Endothelial cell of umbilical vein (primary cell): ENCODE measurements at regions not wholly inside any gene's neighbourhood (a gene's known extent, or its start where the extent isn't known, plus 50 kb on each side); places are given as distances from the start of the nearest gene placed in this dataset.

Source experiments
- BruUV-seq: library from RNA; stranded (reverse); fragments of 400-500 nt; replicated peaks from 2 replicates; lab custom pipeline; 2021; lab: Mats Ljungman, UMichigan
- CTCF ChIA-PET: fragments of 300-600, 350-600 bp; sonication (Branson Sonifier 250); formaldehyde crosslinking; loops from one replicate; lab custom pipeline; 2021; ENCODE audit warnings: antibody characterized with exemption, inconsistent platforms; lab: Charles Lee
- POLR2A ChIA-PET: fragments of 300-600, 350-600 bp; sonication (Branson Sonifier 250); formaldehyde crosslinking; loops from one replicate; lab custom pipeline; 2021; ENCODE audit warnings: antibody characterized with exemption, inconsistent platforms; lab: Charles Lee
- DNase-seq: peaks from one replicate; pipeline ENCODE4 v3.0.0-alpha.2; 2011; ENCODE audit warnings: low read depth, low spot score
- FAIRE-seq: peaks from 2 replicates; lab custom pipeline; 2011; peaks lifted over from hg19 to GRCh38; lab: Jason Lieb, UNC
- H2AFZ ChIP-seq: 2 replicates; pipeline ENCODE4 v1.6.0; 2012; ENCODE audit warnings: low read depth, low read length, control low read depth, inconsistent platforms
- H3K27ac ChIP-seq: 2 replicates; pipeline ENCODE4 v1.5.1; 2011; ENCODE audit warnings: low read depth, mild to moderate bottlenecking, control low read depth, low read length, moderate library complexity; ENCODE audit not compliant: insufficient read depth
- H3K27me3 ChIP-seq, 2 experiments: 2 replicates each; pipeline versions ENCODE4 v1.6.0 to v1.6.1; 2011; ENCODE audit warnings: low read length in 2 of 2, mixed read lengths in 1 of 2; ENCODE audit not compliant: control insufficient read depth in 2 of 2, insufficient read depth in 2 of 2
- H3K36me3 ChIP-seq, 2 experiments: 2 replicates in 1 of 2; 3 replicates in 1 of 2; pipeline ENCODE4 v1.5.1; 2011; ENCODE audit warnings: low read length in 2 of 2, mild to moderate bottlenecking in 1 of 2, moderate library complexity in 1 of 2; ENCODE audit not compliant: control insufficient read depth in 2 of 2, insufficient read depth in 2 of 2; ENCODE audit errors: extremely low read depth in 1 of 2
- H3K4me1 ChIP-seq: 3 replicates; pipeline ENCODE4 v1.5.1; 2011; ENCODE audit warnings: mild to moderate bottlenecking, low read length; ENCODE audit not compliant: control insufficient read depth, insufficient read depth; ENCODE audit errors: extremely low read depth
- H3K4me2 ChIP-seq: 2 replicates; pipeline ENCODE4 v1.6.1; 2011; ENCODE audit warnings: low read length, control low read depth, mixed read lengths; ENCODE audit not compliant: insufficient read depth
- H3K4me3 ChIP-seq, 3 experiments: fragments of 200-600 bp in 1 of 3; sonication (generic), shearing (Covaris generic) in 1 of 3; replicated peaks in 1 of 3; 2 replicates each; pipeline ENCODE4 v1.5.1; 2011 to 2016; ENCODE audit warnings: control low read depth in 3 of 3, low read length in 3 of 3, mild to moderate bottlenecking in 2 of 3, inconsistent platforms in 1 of 3, low read depth in 1 of 3, moderate library complexity in 1 of 3; ENCODE audit not compliant: insufficient read depth in 1 of 3
- H3K79me2 ChIP-seq: 2 replicates; pipeline ENCODE4 v1.6.0; 2012; ENCODE audit warnings: low read length, inconsistent platforms; ENCODE audit not compliant: control insufficient read depth, insufficient read depth
- H3K9ac ChIP-seq: replicated peaks from 2 replicates; pipeline ENCODE3; 2011; ENCODE audit warnings: low read length, control low read depth; ENCODE audit not compliant: insufficient read depth; ENCODE audit errors: extremely low read depth
- H3K9me1 ChIP-seq: replicated peaks from 3 replicates; pipeline ENCODE4 v1.6.0; 2011; ENCODE audit warnings: mild to moderate bottlenecking, low read length; ENCODE audit not compliant: control insufficient read depth, insufficient read depth; ENCODE audit errors: extremely low read depth
- H3K9me3 ChIP-seq: replicated peaks from 2 replicates; pipeline ENCODE4 v1.5.1; 2012; ENCODE audit warnings: low read length, inconsistent platforms; ENCODE audit not compliant: control insufficient read depth, insufficient read depth
- H4K20me1 ChIP-seq: replicated peaks from 2 replicates; pipeline ENCODE3; 2011; ENCODE audit warnings: mild to moderate bottlenecking, low read length; ENCODE audit not compliant: control insufficient read depth, insufficient read depth; ENCODE audit errors: extremely low read depth
- EZH2 ChIP-seq: IDR thresholded peaks from 2 replicates; pipeline ENCODE4 v1.6.1; 2012; ENCODE audit warnings: borderline replicate concordance, low read depth, mild to moderate bottlenecking, moderate library complexity, low read length, inconsistent platforms; ENCODE audit not compliant: severe bottlenecking
- JUN ChIP-seq: IDR thresholded peaks from 2 replicates; pipeline ENCODE4 v1.6.1; 2011; ENCODE audit warnings: borderline replicate concordance, low read depth; ENCODE audit not compliant: insufficient read length, insufficient read depth
- dilution Hi-C: fragments of 300-500 bp; cut with MboI; formaldehyde crosslinking; loops from one replicate; pipeline ENCODE4 v1.15.0; 2019; ENCODE audit warnings: low sequenced_read_pairs; ENCODE audit not compliant: extremely low pct_ligation_motif_present
- intact Hi-C: fragments of 100-400 bp; cut with micrococcal nuclease; formaldehyde crosslinking; loops from one replicate; pipeline ENCODE4 v1.10.0; 2022

DNA sequence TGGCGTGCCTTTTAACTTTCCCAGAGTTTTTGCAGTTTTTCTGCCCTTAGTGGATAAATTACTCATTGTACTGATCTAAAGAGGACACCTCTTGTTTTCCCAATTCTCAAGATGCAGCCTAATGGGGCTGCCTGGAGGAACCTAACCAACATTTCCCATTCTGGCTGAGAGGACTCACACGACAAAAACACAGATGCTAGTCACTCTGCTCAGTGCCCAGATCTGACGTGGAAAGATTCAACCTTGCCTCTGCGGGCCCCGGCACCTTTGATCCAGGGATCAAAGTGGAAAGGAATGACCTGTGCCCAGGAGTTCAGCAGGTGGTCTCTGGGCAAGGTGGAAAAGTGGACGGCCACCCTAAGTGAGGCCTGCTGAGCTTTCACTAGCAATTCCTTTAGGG lies 162.4 kb upstream of the FMN2 start:
- Histone ChIP-seq H4K20me1 (no peaks in the 10 kb centered on the region), H3K79me2 (no peaks in the 10 kb centered on the region), H3K4me2 (no peak overlapping the region), H3K36me3 (no peaks in the 10 kb centered on the region), H3K4me1 (no peaks in the 10 kb centered on the region), H3K27me3 (no peaks in the 10 kb centered on the region), H3K9me1 (no peaks in the 10 kb centered on the region), H3K9ac (no peak overlapping the region), H3K9me3 (no peaks in the 10 kb centered on the region), H3K27ac (no peak overlapping the region), H2AFZ (no peak overlapping the region), H3K4me3 (no peak overlapping the region)
- no TSS peak for BruUV-seq
- DNase-seq, result no peak
- POLR2A ChIA-PET, result no interaction called here
- no peak for FAIRE-seq
- TF ChIP-seq JUN (no peak), EZH2 (no peak)
- dilution Hi-C loops (no loop called here), intact Hi-C loops (no loop called here)
- CTCF ChIA-PET, result no interaction called here

DNA sequence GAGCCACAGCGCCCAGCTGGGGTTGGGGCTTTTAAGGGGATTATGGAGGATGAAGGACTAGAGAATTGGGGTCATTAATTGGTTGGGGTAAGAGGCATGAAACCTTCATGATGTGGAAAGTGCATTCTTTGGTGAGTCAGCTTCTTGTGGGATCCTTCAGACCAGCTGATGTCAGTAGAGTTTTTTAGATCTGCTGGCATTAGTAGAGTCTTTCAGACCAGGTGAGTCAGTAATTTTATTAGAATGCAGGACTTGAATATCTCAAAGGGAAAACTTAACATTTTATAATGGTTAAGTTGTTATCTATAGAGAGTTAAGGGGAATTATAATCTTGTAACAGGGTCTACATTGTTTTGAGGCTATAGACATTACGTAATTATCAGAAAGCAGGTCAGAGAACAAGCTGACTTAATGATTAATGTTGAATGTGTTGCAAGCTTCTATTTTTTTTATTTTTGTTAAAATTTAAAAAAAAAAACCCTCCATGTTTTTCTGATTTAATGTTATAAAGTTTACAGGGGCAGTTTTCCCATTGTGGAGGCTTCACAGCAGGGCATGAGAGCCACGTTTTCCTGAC lies 160.9 kb upstream of the FMN2 start:
- FAIRE-seq (no peak), DNase-seq (no peak)
- intact Hi-C loops, result no loop called here
- H3K36me3 ChIP-seq, result no peaks in the 10 kb centered on the region
- H3K9me3 ChIP-seq, result no peaks in the 10 kb centered on the region
- TF ChIP-seq JUN, result no peak
- dilution Hi-C loops, result no loop called here
- no peak overlapping the region for H2AFZ ChIP-seq
- no peaks in the 10 kb centered on the region for H3K9me1 ChIP-seq
- POLR2A ChIA-PET, result no interaction called here
- no peak overlapping the region for H3K4me3 ChIP-seq
- H3K4me1 ChIP-seq, result no peaks in the 10 kb centered on the region
- H3K79me2 ChIP-seq, result no peaks in the 10 kb centered on the region
- no peak overlapping the region for H3K4me2 ChIP-seq
- H3K27ac ChIP-seq, result no peak overlapping the region
- no TSS peak for BruUV-seq
- no peak overlapping the region for H3K9ac ChIP-seq
- H3K27me3 ChIP-seq, result no peaks in the 10 kb centered on the region
- CTCF ChIA-PET, result no interaction called here
- no peaks in the 10 kb centered on the region for H4K20me1 ChIP-seq
